HG03039 (cell line): ENCODE measurements at regions not wholly inside any gene's neighbourhood (a gene's known extent, or its start where the extent isn't known, plus 50 kb on each side); places are given as distances from the start of the nearest gene placed in this dataset.
"Not testable (repeated sequence)": the region's sequence is repeated elsewhere in the genome, so short reads cannot be mapped to it uniquely, and the experiment has no call there.

Experiments used
- ATAC-seq: cut with Tn5 transposase; IDR thresholded peaks from one replicate; pipeline ENCODE4 v1.9.1; 2021; ENCODE audit warnings: mild to moderate bottlenecking, moderate library complexity; ENCODE audit not compliant: unreplicated experiment

- no peak for ATAC-seq
Measured at GRCh38 chr12:127966331-127966730, 300.6 kb upstream of the TMEM132C start.

DNA sequence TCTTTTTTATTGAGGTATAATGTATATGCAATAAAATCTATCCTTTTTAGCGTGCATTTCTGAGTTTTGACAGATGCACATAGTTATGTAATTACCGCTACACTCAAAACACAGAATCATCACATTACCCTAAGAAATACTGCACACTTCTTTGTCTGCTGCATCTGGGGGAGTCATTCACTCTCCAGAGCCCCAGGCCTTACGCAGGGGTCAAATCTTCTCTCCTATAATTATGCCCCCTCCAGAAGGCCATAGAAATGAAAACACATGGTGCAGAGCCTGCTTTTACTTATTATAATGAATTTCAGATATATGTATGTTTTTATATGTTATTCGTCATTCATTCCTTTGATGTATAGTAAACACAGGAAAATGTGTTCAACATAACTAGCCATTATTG lies 296.5 kb upstream of the TMEM132C start:
- ATAC-seq, result no peak

DNA sequence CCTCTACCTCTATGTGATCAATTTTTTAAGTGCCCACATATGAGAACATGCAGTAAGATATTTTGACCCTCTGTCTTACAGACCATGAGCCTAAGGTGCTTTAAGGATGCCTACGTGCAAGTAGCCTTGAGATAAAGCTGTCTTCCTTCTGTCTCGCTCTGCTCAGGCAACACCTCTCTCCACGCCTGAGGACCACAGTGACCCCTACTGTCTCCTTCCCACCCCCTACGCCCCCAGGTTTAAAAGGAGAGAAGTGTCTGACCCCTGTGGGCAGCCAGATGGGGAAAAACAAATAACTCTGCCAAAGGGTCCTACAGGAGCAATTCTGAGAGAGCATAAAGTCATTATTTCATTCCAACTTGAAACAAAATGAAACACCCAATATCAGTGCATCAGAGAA lies 286.4 kb upstream of the TMEM132C start:
- ATAC-seq, result no peak

- ATAC-seq, result no peak
Measured at GRCh38 chr12:127981875-127982274, 285.1 kb upstream of the TMEM132C start.

- not testable (repeated sequence) for ATAC-seq
Measured at GRCh38 chr12:127983213-127983791, 283.7 kb upstream of the TMEM132C start.

GRCh38 chr12:127984386-127985055 lies 282.4 kb upstream of the TMEM132C start:
- ATAC-seq, result no peak

- no peak for ATAC-seq
Measured at GRCh38 chr12:127987199-127987901, 279.6 kb upstream of the TMEM132C start.

DNA sequence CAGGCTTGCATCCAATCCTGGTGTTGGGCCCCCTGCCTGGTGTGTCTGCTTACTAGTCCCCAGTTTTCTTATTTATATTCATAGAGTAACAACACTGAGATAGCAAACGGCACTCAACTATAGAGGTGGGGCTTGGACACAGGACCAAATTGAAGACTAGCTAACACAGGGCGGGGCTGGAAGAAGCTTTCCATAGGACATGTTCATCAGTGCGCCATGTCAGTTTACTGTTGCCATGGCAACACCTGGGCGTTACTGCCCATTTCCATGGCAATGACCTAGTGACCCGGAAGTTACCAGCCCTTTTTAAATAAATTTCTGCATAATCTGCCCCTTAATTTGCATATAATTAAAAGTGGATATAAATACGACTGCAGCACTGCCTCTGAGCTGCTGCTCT lies 275.5 kb upstream of the TMEM132C start:
- ATAC-seq, result no peak

DNA sequence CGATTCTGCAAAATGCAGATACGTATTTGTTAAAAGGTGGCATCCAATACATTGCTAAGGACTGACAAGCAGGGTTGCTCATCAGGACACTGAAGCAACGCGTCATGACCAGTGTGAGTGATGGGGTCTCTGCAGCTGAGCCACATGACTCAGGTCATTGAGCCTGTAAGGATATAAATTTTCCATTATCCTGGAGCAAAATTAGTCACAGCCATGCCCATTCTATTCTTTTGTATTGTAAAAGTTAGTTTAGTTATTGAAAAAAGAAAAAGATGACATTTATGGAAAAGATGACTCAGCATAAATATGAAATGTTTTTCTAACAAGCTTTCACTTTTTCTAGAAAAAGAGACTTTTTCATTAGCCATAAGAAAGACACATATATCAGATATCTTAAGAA lies 268.0 kb upstream of the TMEM132C start:
- no peak for ATAC-seq

DNA sequence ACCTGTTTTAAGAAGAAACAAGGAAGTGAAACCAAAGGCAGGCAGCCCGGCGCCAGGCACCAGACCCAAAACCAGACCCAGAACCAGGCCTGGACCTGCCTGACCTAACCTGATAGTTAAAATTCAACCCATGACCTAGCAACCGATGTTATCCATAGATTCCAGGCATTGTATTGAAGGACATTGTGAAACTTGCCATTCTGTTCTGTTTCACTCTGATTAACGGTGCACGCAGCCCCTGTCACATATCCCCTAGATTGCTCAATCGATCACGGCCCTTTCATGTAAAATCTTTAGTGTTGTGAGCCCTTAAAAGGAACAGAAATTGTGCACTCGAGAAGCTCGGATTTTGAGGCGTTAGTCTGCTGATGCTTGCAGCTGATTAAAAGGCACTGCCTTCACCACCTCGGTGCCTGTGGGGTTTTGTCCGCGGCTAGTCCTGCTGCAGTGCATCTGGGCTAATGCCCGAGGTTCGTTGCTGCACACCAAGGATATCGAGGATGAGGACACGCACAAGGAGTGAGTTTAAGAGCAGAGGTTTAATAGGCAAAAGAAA lies 262.5 kb upstream of the TMEM132C start:
- ATAC-seq, result no peak

GRCh38 chr12:128007250-128007649 lies 259.7 kb upstream of the TMEM132C start:
- ATAC-seq, result no peak

DNA sequence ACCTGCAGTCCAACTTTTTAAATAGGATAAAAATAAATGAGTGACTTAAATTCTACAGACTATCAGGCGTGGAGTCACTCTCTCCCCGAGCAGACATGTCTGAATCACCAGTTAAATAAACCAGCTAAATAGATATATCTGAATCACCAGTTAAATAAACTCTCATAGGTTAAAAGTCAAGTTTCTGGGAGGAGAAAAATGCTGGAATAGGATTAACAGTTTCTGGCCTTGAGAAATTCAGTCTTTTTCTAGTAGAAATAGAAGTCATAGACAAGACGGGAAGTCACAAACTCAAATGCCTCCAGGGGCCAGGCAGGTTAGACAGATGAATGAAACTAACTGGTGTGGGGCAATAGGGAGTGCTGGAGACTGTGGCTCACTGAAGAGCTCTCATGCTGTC lies 258.6 kb upstream of the TMEM132C start:
- ATAC-seq, result no peak

DNA sequence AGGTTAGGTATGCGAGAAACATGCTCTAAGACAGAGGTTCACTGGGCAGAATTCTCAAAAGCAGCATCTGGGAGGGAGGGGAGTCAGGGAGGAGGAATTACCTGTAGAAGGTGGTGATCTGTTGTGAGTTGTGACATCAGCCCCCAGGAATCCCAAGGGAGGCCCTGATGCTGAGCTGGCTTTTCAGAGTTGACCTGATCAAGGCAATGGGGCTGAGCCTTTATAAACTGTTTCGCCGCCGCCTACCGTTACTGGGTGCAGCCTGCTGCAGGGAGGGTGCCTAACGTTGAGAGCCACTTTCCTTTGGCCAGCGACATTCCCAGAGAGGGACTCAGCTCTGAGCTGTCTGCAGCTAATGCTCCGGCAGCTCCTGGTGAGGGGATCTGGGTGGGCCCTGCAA lies 257.9 kb upstream of the TMEM132C start:
- ATAC-seq, result no peak

DNA sequence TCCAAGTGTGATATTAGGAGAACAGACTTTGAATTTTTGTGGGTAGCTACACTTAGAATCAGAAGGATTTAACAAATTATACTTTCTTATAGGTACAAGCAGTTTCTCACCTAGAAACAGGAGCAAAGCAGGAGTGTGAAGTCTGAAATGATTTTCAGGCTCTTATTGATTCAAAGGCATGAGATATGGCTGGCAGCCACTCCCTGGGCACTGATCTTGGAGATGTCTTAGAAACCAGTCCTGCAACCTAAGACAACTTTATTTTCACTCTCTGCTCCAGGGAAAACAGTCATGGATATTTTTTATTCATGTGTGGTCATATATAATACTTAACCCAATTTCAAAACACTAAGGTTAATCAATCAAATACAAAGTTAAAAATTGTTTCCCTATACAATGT lies 254.9 kb upstream of the TMEM132C start:
- no peak for ATAC-seq

DNA sequence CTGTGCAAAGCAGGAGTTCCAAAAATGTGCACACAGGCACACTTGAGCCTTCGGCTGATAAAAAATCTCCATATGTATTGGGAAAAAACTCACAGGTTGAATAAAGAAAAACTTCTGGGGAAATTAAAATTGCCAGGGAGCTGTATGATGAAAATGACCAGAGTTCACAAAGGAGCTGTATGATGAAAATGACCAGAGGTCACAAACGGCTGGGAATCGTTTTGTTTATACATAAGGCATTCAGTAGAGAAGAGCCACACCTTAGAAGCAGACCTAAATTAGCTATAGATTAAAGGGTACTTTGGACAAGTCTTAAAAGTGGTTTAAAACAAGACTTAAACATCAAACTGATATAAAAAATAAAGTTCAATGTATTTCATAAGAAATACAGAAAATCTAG lies 251.7 kb upstream of the TMEM132C start:
- no peak for ATAC-seq

GRCh38 chr12:128018067-128018466 lies 248.9 kb upstream of the TMEM132C start:
- ATAC-seq, result no peak

GRCh38 chr12:128019996-128020544 lies 246.9 kb upstream of the TMEM132C start:
- ATAC-seq, result no peak

- ATAC-seq, result no peak
Measured at GRCh38 chr12:128021561-128021960, 245.4 kb upstream of the TMEM132C start.

DNA sequence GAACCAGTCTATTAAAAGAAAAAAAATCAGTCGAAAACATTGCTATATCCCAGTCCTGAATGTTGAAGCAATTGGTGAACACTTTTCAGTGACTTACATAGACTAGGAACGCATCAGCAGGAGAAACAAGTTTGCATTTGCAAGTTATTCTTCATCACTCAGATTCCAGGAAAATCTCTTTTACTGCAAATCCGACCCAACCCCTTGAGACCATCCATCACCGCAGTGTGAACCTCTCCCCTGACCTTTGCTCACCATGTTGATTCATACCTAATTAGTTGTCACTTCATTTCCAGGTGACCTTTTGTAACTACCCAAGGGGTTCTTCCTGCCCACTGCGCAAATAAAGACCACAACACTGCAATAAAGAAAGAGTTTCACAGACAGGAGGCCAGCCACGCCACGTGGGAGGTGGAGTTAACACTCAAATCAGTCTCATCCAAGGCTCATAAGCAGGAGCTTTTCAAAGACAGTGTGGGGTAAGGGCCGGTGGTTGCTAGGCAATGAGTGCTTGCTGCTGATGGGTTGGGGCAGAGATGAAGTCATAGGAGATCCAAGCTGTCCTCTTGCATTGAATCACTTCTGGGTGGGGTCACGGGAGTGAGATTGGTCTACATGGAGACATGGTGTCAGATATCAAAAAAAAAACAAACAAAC lies 241.3 kb upstream of the TMEM132C start:
- ATAC-seq, result no peak

- no peak for ATAC-seq
Measured at GRCh38 chr12:128026696-128027574, 240.0 kb upstream of the TMEM132C start.
